Thoracic aorta (tissue), 2 donors: ENCODE measurements at regions not wholly inside any gene's neighbourhood (a gene's known extent, or its start where the extent isn't known, plus 50 kb on each side); places are given as distances from the start of the nearest gene placed in this dataset.

Source experiments
- ATAC-seq: fragments of 150-250 bp; one replicate; pipeline ENCODE4 v1.8.0; 2017; ENCODE audit warnings: low read depth; ENCODE audit not compliant: insufficient number of reproducible peaks, low FRiP score
- DNase-seq: peaks from one replicate; pipeline ENCODE4 v3.0.0-alpha.2; 2020; ENCODE audit warnings: low spot score
- H3K27ac ChIP-seq, 2 donors: fragments of 200-600 bp; sonication (generic); 1 replicate in 1 of 2; 2 replicates in 1 of 2; pipeline ENCODE4 v1.5.1; 2016; ENCODE audit warnings: mild to moderate bottlenecking in 2 of 2, moderate library complexity in 2 of 2
- H3K27me3 ChIP-seq: fragments of 200-600 bp; sonication (generic); replicated peaks from 2 replicates; pipeline ENCODE4 v1.6.0; 2016; ENCODE audit warnings: mild to moderate bottlenecking; ENCODE audit not compliant: insufficient read depth
- H3K36me3 ChIP-seq: fragments of 200-600 bp; sonication (generic); one replicate; pipeline ENCODE4 v1.5.1; 2016
- H3K4me1 ChIP-seq, 2 donors: fragments of 200-600 bp; sonication (generic); 1 replicate in 1 of 2; 2 replicates in 1 of 2; pipeline versions ENCODE4 v1.5.1 to v1.6.0; 2016; ENCODE audit warnings: low read depth in 2 of 2, mild to moderate bottlenecking in 1 of 2; ENCODE audit not compliant: control insufficient read depth in 1 of 2
- H3K4me3 ChIP-seq: fragments of 200-600 bp; sonication (generic); 2 replicates; pipeline ENCODE4 v1.5.1; 2016; ENCODE audit warnings: mild to moderate bottlenecking
- H3K9me3 ChIP-seq: fragments of 200-600 bp; sonication (generic); 2 replicates; pipeline ENCODE4 v1.5.1; 2016
- CTCF ChIP-seq: fragments of 200-600 bp; sonication (generic); IDR thresholded peaks from one replicate; pipeline ENCODE4 v1.5.1; 2019; ENCODE audit warnings: antibody characterized with exemption

GRCh38 chr10:76723844-76724243 lies 913.8 kb downstream of the KCNMA1 start:
- peaks cover 1 to 15% of the 10 kb centered on the region in 2 donors for H3K4me1 ChIP-seq
- no peak overlapping the region for H3K27ac ChIP-seq
- no peaks in the 10 kb centered on the region for H3K36me3 ChIP-seq
- ATAC-seq (no peak), DNase-seq (no peak)
- H3K4me3 ChIP-seq, result no peak overlapping the region
- no peaks in the 10 kb centered on the region for H3K9me3 ChIP-seq
- no peak for TF ChIP-seq CTCF
- no peaks in the 10 kb centered on the region for H3K27me3 ChIP-seq

GRCh38 chr10:76721891-76722505 lies 915.6 kb downstream of the KCNMA1 start:
- DNase-seq (no peak), ATAC-seq (no peak)
- Histone ChIP-seq H3K27me3 (no peaks in the 10 kb centered on the region), H3K27ac (no peak overlapping the region), H3K4me3 (no peak overlapping the region), H3K36me3 (no peaks in the 10 kb centered on the region), H3K4me1 (peaks cover 18 to 32% of the 10 kb centered on the region in 2 donors), H3K9me3 (no peaks in the 10 kb centered on the region)
- no peak for TF ChIP-seq CTCF

GRCh38 chr10:76719006-76719405 lies 918.6 kb downstream of the KCNMA1 start:
- Histone ChIP-seq H3K9me3 (no peaks in the 10 kb centered on the region), H3K4me3 (no peak overlapping the region), H3K36me3 (no peaks in the 10 kb centered on the region), H3K27me3 (no peaks in the 10 kb centered on the region), H3K27ac (peak overlapping the region; percentile 43 to 57), H3K4me1 (peaks cover 18 to 54% of the 10 kb centered on the region in 2 donors)
- no peak for TF ChIP-seq CTCF
- ATAC-seq (no peak), DNase-seq (no peak)

GRCh38 chr10:76717141-76717540 lies 920.5 kb downstream of the KCNMA1 start:
- Histone ChIP-seq H3K9me3 (no peaks in the 10 kb centered on the region), H3K36me3 (no peaks in the 10 kb centered on the region), H3K27ac (peak overlapping the region in 1 of 2 donors; percentile 7), H3K4me3 (no peak overlapping the region), H3K27me3 (no peaks in the 10 kb centered on the region), H3K4me1 (peaks cover 18 to 48% of the 10 kb centered on the region in 2 donors)
- DNase-seq (no peak), ATAC-seq (no peak)
- TF ChIP-seq CTCF, result no peak

GRCh38 chr10:76711222-76711997 lies 926.2 kb downstream of the KCNMA1 start:
- H3K27ac ChIP-seq, result peak overlapping the region; percentile 72
- no peaks in the 10 kb centered on the region for H3K27me3 ChIP-seq
- peaks cover 7 to 37% of the 10 kb centered on the region in 2 donors for H3K4me1 ChIP-seq
- ATAC-seq, result no peak
- TF ChIP-seq CTCF, result no peak
- no peak for DNase-seq
- no peaks in the 10 kb centered on the region for H3K36me3 ChIP-seq
- peak overlapping the region; percentile 48 for H3K4me3 ChIP-seq
- H3K9me3 ChIP-seq, result no peaks in the 10 kb centered on the region
